Esophagus squamous epithelium (tissue), 4 donors: ENCODE measurements at regions not wholly inside any gene's neighbourhood (a gene's known extent, or its start where the extent isn't known, plus 50 kb on each side); places are given as distances from the start of the nearest gene placed in this dataset.

Source experiments
- CTCF ChIP-seq, 6 experiments: fragments of 450-650 bp in 4 of 6; fragments of 200-600 bp in 2 of 6; sonication (generic) in 2 of 6; IDR thresholded peaks; one replicate each; pipeline ENCODE4 v1.5.1; 2016 to 2019; ENCODE audit warnings: antibody characterized with exemption in 6 of 6, mild to moderate bottlenecking in 4 of 6, moderate library complexity in 4 of 6
- POLR2A ChIP-seq, 4 donors: fragments of 450-650 bp; IDR thresholded peaks; one replicate each; pipeline ENCODE4 v1.6.1; 2017; ENCODE audit warnings: antibody characterized with exemption in 4 of 4, mild to moderate bottlenecking in 4 of 4, moderate library complexity in 3 of 4

GRCh38 chr4:14196131-14196530 is 568.6 kb upstream of the BOD1L1 start:
- TF ChIP-seq POLR2A (IDR thresholded peaks at IDR 0.05) (no peak), CTCF (IDR thresholded peaks at IDR 0.05) (no peak)
